Activated CD8-positive, alpha-beta memory T cell treated with anti-CD3 and anti-CD28 coated beads for 1 hour (primary cell): ENCODE measurements at regions not wholly inside any gene's neighbourhood (a gene's known extent, or its start where the extent isn't known, plus 50 kb on each side); places are given as distances from the start of the nearest gene placed in this dataset.
"Not testable (repeated sequence)": the region's sequence is repeated elsewhere in the genome, so short reads cannot be mapped to it uniquely, and the experiment has no call there.

Experiments
- DNase-seq, 2 donors: peaks; one replicate each; pipeline ENCODE4 v3.0.0-alpha.2; 2020; ENCODE audit warnings: low read depth in 1 of 2; ENCODE audit errors: extremely low read depth in 1 of 2

DNA sequence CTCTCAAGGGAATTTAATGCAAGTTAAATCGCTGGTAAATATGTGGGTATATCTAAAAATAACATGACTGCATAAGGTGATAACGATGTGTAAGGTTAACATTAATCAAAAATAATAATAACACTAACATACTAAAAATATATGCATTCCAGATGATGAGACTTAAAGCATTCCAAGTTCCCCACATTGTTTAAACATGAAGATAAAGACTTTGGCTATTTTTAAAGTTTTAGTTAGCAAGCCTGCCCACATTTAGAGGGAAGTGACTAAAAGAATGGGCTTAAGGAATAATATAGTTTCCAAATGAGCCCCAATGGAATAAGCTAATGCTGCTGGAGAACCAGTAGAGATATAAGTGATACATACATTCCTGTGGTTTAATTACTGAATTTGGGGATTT, 941.3 kb downstream of the TBC1D32 start:
- DNase-seq = no peak

DNA sequence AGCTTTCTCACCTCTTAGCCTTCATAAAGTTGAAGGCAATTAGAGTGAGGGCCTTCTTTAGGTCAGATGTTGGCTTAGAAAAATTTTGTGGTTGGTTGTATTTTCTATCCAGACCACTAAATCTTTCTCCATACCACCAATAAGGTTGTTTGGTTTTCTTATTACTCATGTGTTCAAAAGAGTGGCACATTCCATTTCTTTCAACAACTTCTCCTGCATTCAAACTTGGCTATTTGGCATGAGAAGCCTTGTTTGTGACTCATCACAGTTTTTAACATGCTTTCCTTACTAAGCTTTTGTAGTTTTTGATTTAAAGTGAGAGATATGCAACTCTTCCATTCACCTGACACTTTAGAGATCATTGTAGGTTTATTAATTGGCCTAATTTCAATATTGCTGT, 949.6 kb downstream of the TBC1D32 start:
- no peak for DNase-seq

DNA sequence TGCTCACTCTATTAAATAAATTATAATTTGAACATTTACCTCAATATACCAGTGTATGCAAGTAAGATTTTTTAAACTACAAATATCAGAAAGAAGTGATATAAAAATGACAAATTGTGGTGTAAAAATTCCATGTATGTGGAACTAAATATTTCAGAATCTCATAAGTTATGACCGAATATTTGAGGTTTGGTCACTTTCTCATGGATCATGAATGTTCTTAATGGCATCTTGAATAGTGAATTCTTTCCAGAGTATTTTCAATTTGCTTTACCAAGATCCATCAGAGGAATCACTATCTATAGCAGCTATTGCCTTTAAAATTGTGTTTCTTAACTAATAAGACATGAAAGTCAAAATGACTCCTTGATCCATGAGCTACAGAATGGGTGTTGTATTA, 950.6 kb downstream of the TBC1D32 start:
- no peak for DNase-seq

DNA sequence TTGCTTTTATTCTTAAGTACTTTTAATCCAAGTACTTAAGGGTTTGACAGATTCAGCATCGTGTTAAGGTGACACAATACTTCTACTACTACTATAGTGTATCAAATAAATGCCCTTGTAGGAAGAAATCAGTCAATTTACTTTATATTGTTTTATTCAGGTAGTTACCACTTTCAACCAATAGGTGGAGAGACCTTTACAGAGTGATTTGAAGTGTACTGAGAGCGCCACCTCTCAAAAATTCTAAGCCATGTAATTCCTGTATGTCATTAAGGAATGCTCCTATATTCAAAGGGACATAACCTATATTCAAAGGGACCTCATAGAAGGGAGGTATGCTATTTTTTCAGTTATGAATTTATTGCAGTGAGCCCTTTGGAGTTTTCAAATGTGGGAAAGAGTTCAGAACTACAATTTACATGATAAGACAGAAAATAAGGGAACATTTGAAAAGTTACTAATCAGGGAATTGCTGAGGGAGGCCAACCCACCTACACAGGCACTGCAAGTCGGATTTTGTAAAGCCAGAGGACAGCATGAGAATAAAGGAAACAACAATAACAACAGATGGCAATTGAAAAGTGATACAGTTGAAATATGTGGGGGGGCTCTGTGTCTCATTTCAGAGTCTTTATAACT, 955.6 kb downstream of the TBC1D32 start:
- DNase-seq = no peak

DNA sequence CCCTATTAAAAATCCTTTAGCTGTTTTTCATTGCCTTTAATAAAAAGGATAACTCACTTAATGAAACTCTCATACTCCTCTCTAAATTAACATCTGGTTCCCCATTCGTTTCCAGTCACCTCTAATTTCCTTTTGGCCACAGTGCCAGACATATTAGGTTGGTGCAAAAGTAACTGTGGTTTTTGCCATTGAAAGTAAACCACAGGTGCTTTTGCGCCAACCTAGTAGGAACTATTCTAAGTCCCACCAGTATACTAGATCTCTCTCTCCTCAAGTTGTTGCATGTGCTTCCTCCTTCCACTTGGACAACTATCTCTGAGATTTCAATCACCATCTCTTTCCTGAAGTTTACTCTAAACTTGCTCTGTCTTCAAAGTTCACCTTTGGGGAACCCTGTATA, 961.1 kb downstream of the TBC1D32 start:
- DNase-seq = no peak

DNA sequence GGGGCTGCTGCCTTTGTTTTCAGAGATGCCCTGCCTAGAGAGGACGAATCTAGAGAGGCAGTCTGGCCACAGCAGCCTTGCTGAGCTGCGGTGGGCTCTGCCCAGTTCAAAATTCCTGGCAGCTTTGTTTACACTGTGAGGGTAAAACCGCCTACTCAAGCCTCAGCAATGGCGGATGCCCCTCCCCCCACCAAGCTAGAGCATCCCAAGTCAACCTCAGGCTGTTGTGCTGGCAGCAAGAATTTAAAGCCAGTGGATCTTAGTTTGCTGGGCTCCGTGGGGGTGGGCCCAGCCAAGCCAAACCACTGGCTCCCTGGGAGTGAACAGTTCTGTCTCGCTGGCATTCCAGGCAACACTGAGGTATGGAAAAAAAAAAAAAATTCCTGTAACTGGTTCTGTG, 970.9 kb downstream of the TBC1D32 start:
- DNase-seq = no peak

DNA sequence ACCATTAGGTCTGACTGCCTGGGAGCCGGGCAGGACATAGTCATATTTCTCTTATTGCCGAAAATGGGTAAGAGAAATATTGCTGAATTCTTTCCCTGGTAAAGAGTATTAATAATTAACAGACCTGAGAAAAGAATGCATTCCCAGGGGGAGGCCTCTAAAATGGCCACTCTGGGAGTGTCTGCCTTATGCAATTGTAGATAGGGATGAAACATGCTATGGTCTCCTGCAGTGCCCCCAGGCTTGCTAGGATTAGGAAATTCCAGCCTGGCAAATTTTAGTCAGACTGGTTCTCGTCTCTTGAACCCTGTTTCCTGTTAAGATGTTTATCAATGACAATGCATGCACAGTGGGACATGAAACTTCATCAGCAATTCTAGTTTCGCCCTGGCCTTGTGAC, 975.7 kb downstream of the TBC1D32 start:
- not testable (repeated sequence) for DNase-seq

DNA sequence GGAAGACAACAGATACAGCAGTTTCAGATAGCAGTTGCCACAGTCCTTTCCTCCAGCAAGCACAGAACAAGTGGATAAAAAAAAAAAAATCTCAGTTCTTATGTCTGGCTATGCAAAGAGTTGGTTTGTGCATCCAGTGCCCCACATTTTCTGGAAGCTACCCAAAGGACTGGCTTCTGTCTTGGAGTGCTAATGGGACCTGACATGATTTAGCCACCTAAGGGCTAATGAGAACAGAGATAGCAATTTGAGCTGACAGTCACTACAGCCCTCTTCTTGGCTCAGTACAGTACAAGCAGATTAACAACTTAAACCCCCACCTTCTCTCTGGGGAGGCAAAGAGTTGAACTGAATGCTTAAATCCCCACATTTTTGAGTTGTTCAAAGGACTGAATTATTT, 976.8 kb downstream of the TBC1D32 start:
- DNase-seq = no peak

DNA sequence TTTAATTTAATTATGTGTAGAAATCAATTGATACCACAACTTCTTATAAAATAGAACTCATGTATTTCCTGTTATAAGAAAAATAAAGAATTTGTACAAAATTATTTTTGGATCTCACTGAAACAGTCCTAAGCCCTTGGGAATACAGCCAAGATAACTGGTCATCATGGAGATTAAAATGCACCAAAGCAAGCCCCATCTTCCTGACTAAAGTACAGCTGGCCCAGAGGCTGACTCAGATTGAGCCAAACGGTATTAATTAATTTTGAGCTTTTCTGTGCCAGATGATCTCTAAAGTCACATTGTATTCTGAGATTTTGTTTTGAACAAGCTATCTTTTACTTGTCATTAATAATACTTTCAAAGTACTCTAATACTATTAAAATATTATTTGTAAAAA, 978.5 kb downstream of the TBC1D32 start:
- no peak for DNase-seq

DNA sequence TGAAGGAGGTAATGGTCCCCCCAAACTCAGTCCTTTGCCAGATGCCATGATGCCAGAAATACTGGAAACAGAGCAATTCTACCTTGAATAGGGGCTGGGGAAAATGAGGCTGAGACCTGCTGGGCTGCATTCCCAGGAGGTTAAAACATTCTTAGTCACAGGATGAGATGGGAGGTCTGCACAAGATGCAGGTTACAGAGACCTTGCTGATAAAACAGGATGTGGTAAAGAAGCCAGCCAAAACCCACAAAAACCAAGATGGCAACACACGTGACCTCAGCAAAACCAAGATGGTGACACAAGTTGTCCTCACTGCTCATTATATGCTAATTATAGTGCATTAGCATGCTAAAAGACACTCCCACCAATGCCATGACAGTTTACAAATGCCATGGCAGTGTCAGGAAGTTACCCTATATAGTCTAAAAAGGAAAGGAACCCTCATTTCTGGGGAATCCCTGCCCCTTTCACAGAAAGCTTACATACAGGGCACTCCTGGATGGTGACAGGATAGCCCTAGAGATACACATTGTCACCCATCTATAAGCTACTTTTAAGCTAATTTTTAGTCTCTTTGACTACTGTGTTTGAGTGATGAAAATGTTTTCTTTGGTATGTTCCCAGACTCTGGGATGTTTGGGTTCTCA, 979.7 kb downstream of the TBC1D32 start:
- DNase-seq = no peak

DNA sequence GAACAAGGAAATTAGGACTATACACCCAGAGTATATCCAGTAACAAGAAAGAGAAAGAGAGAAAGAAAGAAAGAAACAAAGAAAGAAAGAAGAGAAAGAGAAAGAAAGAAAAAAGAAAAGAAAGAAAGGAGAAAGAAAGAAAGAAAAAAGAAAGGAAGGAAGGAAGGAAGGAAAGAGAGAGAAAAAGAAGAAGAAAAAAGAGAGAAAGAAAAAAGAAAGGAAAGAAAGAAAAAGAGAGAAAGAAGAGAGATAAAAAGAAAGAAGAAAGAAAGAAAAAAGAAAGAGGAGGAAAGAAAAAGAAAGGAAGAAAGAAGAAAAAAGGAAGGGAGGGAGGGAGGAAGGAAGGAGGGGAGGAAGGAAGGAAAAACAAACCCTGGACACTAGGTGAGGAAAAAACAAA, 981.8 kb downstream of the TBC1D32 start:
- DNase-seq = no peak

DNA sequence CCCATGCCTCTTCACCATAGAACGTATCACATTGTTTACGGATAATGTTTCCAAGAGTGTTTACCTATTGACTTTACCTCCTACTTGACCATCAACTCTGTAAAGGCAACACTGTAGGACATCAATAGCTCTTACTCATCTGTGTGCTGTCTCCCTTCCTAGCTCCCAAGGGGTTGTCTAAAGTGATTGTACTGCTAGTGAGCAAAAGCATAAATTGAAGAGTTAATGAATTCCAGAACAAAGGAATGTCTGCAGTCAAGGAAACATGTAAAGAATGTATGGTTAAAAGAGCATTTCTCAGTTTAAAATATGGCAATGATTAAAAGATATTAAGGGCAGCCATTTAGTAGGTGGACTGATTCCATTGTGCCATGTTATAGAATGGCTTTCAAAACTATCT, 985.4 kb downstream of the TBC1D32 start:
- DNase-seq = no peak

DNA sequence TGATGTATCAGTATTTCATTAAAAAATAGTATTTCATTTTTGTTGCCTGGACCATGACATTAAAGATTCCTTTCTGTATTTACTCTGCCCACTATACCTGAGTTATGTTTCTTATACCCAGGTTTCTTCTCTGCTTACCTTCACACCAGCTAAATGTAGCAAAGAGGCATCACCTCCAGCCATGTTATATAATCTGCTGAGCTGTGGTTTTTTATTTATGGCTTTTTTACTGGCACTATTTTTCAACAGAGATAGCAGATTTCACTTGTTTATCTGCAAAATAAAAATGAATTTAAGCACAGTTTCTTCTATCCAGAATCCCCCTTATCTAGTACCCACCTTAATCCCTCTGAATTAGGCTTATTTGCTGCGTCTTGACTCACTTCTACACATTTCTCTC, 979.0 kb upstream of the MAN1A1 start:
- DNase-seq = no peak

DNA sequence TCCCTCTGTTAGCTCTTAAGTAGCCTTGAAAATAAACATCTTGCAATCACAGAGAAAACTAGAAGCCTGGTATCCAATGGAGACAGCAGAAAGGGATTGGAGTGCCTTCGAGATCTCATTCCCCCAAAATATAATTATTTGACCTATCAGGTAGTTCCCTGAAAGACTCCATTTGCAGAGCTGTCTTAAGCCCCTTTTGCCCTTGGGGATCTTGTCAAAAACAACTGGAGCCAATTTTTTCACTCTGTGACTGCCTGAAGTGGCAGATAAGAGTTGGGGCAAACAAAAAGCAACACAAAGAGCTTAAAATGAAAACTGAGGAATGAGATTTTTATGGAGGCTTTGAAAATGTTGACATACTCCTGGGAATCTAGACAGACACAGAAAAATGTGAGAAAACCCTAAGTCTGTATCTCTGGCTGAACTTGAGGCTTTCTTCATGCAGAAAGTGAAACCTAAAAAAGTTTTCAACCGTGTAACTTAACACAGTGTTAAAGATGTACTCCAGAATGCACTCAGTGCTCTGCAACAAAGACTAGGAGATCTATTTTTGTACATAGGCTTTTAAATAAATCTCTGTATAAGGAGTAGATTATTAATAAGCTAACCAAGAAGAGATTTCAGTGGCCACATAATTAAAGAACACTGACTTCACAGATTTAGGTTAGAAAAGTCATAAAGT, 971.1 kb upstream of the MAN1A1 start:
- no peak for DNase-seq

DNA sequence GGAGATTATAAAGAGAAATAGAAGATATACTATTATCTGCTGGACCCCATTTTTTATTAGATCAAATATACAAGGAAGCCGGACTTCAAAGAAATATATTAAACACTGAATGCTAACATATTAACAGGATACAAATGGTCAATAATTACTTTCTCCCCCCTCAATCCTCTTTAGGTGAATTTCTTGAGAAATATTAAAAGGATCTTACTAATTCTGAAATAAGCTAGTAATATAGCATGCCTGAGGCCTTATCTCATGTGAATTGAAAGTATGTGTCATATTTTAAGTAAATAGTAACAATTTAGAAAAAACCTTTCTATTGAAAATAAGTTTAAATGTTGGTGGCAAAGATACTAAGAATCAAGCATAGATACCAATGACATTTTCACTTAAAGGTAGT, 954.7 kb upstream of the MAN1A1 start:
- no peak for DNase-seq

DNA sequence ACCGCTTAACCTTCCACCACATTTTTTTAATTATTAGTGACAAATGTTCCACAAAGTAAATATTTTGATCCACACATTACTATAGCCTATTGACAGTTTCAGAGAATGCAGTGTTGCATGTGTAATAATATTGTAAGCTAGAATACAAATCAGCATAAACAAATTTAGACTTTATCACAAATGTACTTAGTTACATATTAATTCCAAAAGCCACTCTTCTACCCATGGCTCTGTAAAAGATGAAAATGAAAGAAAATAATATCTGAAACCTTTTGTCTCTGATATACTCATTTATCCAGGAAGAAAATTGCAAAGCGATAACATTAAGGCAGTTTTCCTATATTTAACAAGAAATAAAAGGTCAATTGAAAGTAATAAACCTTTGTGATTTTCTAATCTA, 954.0 kb upstream of the MAN1A1 start:
- no peak for DNase-seq

DNA sequence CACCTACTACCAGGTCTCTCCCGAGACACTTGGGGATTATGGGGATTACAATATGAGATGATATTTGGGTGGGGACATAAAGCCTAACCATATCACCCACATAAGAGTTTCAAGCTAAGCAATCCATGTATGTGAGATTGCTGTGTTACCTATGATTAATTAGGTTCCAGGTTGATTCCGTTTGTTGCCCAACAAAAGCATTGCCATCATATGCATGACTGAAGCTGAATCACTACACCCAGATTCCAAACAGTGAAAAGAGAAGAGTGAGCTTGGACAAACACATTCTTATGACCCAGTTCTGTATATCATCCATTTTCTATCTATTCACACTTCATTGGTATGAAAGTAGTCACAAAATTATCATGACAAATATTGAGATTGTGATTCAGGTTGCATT, 952.5 kb upstream of the MAN1A1 start:
- DNase-seq = no peak

DNA sequence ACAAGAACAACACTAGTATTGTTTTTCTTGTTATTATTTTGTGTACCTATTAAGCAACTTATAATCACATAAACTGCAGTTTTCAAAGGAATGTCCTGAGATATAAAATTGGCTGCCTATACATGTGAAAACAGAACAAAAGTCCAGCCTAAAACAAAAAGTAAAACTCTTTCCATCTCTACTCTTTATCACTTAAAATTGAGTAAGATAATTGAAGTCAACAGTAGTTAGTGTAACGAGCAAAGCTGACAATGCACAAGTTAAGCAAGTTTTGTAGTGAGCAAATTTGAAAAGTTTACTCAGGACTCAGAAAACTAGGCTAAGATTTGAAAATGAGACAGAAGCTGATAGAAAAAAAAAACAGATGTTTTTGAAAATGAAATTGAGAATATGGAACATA, 941.4 kb upstream of the MAN1A1 start:
- DNase-seq = no peak

DNA sequence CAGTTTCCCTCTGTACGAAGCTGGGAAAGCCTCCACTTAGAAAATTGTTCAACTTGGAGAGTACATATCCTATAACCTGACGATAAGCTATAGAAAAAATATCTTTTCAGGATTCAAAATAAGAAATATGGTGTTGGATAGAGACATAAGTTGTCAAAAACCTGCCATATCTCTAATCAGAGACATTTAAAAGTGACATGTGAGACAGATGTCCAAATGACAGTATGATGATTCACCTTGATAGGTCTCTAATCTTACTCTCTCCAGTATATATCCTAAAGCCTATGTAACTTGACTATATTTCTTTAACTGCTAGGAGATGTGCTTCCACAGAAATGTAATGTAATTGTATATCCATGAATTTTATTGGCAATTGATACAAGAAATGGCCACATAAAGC, 932.4 kb upstream of the MAN1A1 start:
- no peak for DNase-seq

DNA sequence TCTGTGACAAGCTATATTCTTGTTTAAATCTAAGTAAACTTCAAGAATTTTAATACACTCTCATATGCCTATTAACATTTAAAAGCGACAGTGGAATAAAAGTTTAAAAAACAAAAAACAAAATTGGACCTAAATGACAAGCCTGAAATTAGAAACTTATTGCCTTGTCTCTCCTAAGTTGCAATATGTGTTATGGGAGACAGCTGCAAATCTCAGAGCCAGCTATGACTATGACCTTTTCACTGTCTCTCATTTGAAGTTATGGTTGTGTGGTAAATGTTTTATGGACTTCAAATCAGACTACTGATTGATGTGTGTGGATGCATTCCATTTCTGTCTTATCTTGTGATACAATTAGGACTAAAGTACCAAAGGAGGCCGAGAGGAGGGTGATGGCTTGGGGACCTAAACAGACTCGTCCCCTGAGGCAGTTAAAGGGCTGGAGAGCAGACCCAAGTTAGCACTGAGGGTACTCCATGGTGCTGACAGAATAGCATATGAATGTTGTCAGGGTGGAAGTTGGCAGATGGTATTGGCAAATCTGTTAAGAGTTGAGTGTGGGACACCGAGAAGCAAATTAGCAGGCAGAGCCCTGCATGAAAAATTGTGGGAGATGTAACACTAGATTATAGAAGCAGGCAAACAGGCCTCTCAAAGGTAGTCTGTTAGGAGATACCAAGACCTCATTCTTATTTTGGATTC, 930.1 kb upstream of the MAN1A1 start:
- DNase-seq = no peak

DNA sequence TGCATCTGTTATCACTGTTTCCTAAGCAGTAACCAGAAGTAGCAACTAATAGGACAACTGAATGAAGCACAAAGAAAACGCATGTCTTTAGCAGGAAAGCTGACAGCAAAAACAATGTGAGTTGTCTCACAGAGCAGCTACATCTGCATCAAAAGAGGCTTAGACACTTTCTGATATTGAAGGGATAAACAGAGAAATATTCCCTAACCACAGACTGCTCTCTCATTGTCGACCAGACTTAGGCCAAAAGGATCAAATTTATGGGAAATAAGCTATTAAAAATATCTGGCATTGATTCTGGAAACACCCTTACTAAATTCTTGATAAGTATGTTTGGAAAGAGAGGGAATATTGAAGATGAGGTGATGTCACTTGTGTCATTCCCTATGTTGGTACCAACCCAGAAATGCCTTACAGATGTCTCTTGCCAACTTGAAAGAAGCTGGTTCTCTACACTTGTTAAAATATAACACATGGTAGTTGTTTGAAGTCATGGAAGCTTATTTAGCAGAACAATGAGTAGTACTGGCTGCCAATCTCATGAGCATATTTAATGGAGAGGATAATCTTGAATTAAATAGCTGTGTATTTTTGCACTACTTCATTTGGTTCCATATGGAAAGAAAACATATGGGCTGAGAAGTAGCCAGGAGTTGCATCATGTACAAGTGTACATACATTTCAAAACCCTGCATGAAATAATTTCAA, 929.3 kb upstream of the MAN1A1 start:
- DNase-seq = no peak
